ENCODE measurements at regions not wholly inside any gene's neighbourhood (a gene's known extent, or its start where the extent isn't known, plus 50 kb on each side); places are given as distances from the start of the nearest gene placed in this dataset.

DNA sequence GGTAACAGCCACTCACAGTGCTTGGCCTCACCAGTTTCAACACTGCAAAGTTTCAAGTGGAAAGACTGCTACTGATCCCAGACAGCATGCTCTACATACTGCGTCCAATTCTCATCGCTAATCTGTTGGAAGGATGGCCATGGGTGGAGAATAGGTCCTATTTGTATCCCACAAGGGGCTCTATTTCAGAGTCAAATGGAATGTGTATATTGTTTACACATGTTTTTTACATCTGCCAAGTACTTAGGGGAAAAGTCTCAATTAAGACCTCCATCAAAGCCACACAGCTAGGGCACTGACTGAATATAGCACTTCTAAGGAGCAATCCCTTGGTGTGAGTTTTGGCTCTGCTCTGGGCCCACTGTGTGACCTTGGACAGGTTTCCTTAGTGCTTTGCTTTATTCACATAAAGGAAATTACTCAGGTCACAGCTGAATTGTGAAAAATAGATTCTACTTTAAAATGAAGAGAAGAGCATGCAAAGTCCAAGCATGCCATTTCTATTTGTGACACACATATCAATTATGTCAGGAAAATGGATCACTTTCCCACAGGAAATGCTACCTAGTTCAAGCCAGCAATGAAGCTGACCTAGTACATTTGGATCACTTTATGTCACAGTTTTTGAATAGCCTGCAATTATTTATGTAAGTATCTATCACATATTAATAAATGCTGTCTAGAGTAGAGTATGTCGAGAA, 112.9 kb upstream of the STK17B start:
- TF ChIP-seq, protein P1, sequence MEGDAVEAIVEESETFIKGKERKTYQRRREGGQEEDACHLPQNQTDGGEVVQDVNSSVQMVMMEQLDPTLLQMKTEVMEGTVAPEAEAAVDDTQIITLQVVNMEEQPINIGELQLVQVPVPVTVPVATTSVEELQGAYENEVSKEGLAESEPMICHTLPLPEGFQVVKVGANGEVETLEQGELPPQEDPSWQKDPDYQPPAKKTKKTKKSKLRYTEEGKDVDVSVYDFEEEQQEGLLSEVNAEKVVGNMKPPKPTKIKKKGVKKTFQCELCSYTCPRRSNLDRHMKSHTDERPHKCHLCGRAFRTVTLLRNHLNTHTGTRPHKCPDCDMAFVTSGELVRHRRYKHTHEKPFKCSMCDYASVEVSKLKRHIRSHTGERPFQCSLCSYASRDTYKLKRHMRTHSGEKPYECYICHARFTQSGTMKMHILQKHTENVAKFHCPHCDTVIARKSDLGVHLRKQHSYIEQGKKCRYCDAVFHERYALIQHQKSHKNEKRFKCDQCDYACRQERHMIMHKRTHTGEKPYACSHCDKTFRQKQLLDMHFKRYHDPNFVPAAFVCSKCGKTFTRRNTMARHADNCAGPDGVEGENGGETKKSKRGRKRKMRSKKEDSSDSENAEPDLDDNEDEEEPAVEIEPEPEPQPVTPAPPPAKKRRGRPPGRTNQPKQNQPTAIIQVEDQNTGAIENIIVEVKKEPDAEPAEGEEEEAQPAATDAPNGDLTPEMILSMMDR (IDR thresholded peaks at IDR 0.05; ENCODE audit: low read depth, low read length, poor library complexity, severe bottlenecking): no peak
- no peak for TF ChIP-seq EZH2phosphoT487 (IDR thresholded peaks at IDR 0.05; ENCODE audit: borderline replicate concordance, low read length)

Measured in DOHH2 (cell line).